LoVo (cell line): ENCODE measurements at regions not wholly inside any gene's neighbourhood (a gene's known extent, or its start where the extent isn't known, plus 50 kb on each side); places are given as distances from the start of the nearest gene placed in this dataset.

Source experiments
- DNase-seq: peaks from one replicate; pipeline ENCODE4 v3.0.0-alpha.2; 2016; ENCODE audit warnings: low spot score

GRCh38 chr7:16978358-16979244 is 96.8 kb upstream of the AGR3 start:
- DNase-seq = peak; percentile 83

GRCh38 chr7:16980539-16980938 is 98.8 kb upstream of the AGR3 start:
- DNase-seq = no peak

GRCh38 chr7:16982640-16983350 is 101.0 kb upstream of the AGR3 start:
- peak; percentile 81 for DNase-seq

- DNase-seq = no peak
Measured at GRCh38 chr7:16984375-16984774, 102.6 kb upstream of the AGR3 start.

GRCh38 chr7:16985621-16986020 is 103.8 kb upstream of the AGR3 start:
- DNase-seq = peak; percentile 73

- DNase-seq = no peak
Measured at GRCh38 chr7:16986755-16987154, 105.0 kb upstream of the AGR3 start.

GRCh38 chr7:16989811-16990413 is 108.1 kb upstream of the AGR3 start:
- peak; percentile 100 for DNase-seq

GRCh38 chr7:16991551-16991950 is 109.8 kb upstream of the AGR3 start:
- peak; percentile 29 for DNase-seq

GRCh38 chr7:16993543-16993942 is 111.8 kb upstream of the AGR3 start:
- no peak for DNase-seq

- DNase-seq = no peak
Measured at GRCh38 chr7:16998481-16999051, 116.8 kb upstream of the AGR3 start.

- no peak for DNase-seq
Measured at GRCh38 chr7:16999541-17000267, 117.9 kb upstream of the AGR3 start.

- no peak for DNase-seq
Measured at GRCh38 chr7:17005271-17005670, 123.5 kb upstream of the AGR3 start.

- no peak for DNase-seq
Measured at GRCh38 chr7:17007841-17008240, 126.1 kb upstream of the AGR3 start.

GRCh38 chr7:17009007-17009719 is 127.4 kb upstream of the AGR3 start:
- no peak for DNase-seq

GRCh38 chr7:17009933-17010332 is 128.2 kb upstream of the AGR3 start:
- no peak for DNase-seq

- no peak for DNase-seq
Measured at GRCh38 chr7:17010637-17011300, 129.0 kb upstream of the AGR3 start.

- no peak for DNase-seq
Measured at GRCh38 chr7:17013204-17013603, 131.4 kb upstream of the AGR3 start.

- no peak for DNase-seq
Measured at GRCh38 chr7:17014686-17015085, 132.9 kb upstream of the AGR3 start.

- no peak for DNase-seq
Measured at GRCh38 chr7:17015598-17016031, 133.8 kb upstream of the AGR3 start.

GRCh38 chr7:17016402-17017010 is 134.7 kb upstream of the AGR3 start:
- no peak for DNase-seq
